PC-3 (cell line): ENCODE measurements at regions not wholly inside any gene's neighbourhood (a gene's known extent, or its start where the extent isn't known, plus 50 kb on each side); places are given as distances from the start of the nearest gene placed in this dataset.

Experiments used
- ATAC-seq: fragments of 200-7000 bp; cut with Tn5 transposase; 2 replicates; pipeline ENCODE4 v1.9.1; 2020; ENCODE audit warnings: mild to moderate bottlenecking, moderate library complexity
- BruUV-seq: library from RNA; stranded (reverse); fragments of 400-500 nt; replicated peaks from 2 replicates; lab custom pipeline; 2021; lab: Mats Ljungman, UMichigan
- CTCF ChIA-PET: fragments of 300-600 bp; sonication (Branson Sonifier 250); formaldehyde crosslinking; loops from one replicate; lab custom pipeline; 2022; ENCODE audit warnings: antibody characterized with exemption; lab: Charles Lee
- POLR2A ChIA-PET: fragments of 300-600 bp; sonication (Branson Sonifier 250); formaldehyde crosslinking; loops from one replicate; lab custom pipeline; 2022; ENCODE audit warnings: antibody characterized with exemption; ENCODE audit not compliant: unreplicated experiment; lab: Charles Lee
- DNase-seq: peaks from one replicate; pipeline ENCODE4 v3.0.0-alpha.2; 2015
- H2AFZ ChIP-seq: fragments of 300-600 bp; sonication (generic); 2 replicates; pipeline ENCODE4 v1.6.0; 2016; ENCODE audit warnings: antibody characterized with exemption, low read length
- H3F3A ChIP-seq: fragments of 300-600 bp; sonication (generic); one replicate; pipeline ENCODE4 v1.6.0; 2017; ENCODE audit warnings: antibody characterized with exemption, low read length, control low read depth, mild to moderate bottlenecking; ENCODE audit not compliant: unreplicated experiment
- H3K27ac ChIP-seq: fragments of 300-600 bp; sonication (generic); 2 replicates; pipeline ENCODE4 v1.5.1; 2016; ENCODE audit warnings: mild to moderate bottlenecking, low read length
- H3K27me3 ChIP-seq: fragments of 300-600 bp; sonication (generic); 2 replicates; pipeline ENCODE4 v1.6.1; 2016; ENCODE audit warnings: low read length, mixed read lengths
- H3K36me3 ChIP-seq: fragments of 300-600 bp; sonication (generic); 2 replicates; pipeline ENCODE4 v1.6.1; 2016; ENCODE audit warnings: low read depth, mixed run types, low read length, mixed read lengths
- H3K4me1 ChIP-seq: fragments of 300-600 bp; sonication (generic); 2 replicates; pipeline ENCODE4 v1.5.1; 2016; ENCODE audit warnings: low read length; ENCODE audit not compliant: insufficient read depth
- H3K4me2 ChIP-seq: fragments of 300-600 bp; sonication (generic); 2 replicates; pipeline ENCODE4 v1.6.0; 2016; ENCODE audit warnings: low read length
- H3K4me3 ChIP-seq: fragments of 300-600 bp; sonication (generic); 2 replicates; pipeline ENCODE4 v1.5.1; 2016; ENCODE audit warnings: mild to moderate bottlenecking, low read length, mixed read lengths
- H3K79me2 ChIP-seq: fragments of 300-600 bp; sonication (generic); 2 replicates; pipeline ENCODE4 v1.6.1; 2017; ENCODE audit warnings: low read length, mixed read lengths
- H3K9ac ChIP-seq: fragments of 300-600 bp; sonication (generic); 2 replicates; pipeline ENCODE4 v1.6.0; 2016; ENCODE audit warnings: mild to moderate bottlenecking, low read length
- H3K9me2 ChIP-seq: fragments of 300-600 bp; sonication (generic); replicated peaks from 2 replicates; pipeline ENCODE4 v1.6.1; 2016; ENCODE audit warnings: mixed run types, low read length, mixed read lengths
- H3K9me3 ChIP-seq: fragments of 300-600 bp; sonication (generic); 2 replicates; pipeline ENCODE4 v1.6.1; 2016; ENCODE audit warnings: low read length, mixed read lengths
- H4K20me1 ChIP-seq: fragments of 300-600 bp; sonication (generic); 2 replicates; pipeline ENCODE4 v1.6.1; 2016; ENCODE audit warnings: low read length, mixed read lengths
- CTCF ChIP-seq: fragments of 300-600 bp; sonication (generic); conservative IDR thresholded peaks from 2 replicates; pipeline ENCODE4 v1.5.1; 2017; ENCODE audit warnings: antibody characterized with exemption, low read depth, mild to moderate bottlenecking, low read length
- EZH2 ChIP-seq: fragments of 300-600 bp; sonication (generic); IDR thresholded peaks from one replicate; pipeline ENCODE4 v1.6.1; 2017; ENCODE audit warnings: antibody characterized with exemption, mild to moderate bottlenecking, low read length; ENCODE audit not compliant: unreplicated experiment
- EZH2phosphoT487 ChIP-seq: fragments of 300-600 bp; sonication (generic); IDR thresholded peaks from 2 replicates; pipeline ENCODE4 v1.6.1; 2018; ENCODE audit warnings: mild to moderate bottlenecking, antibody characterized with exemption, low read length, borderline replicate concordance
- intact Hi-C: fragments of 100-400 bp; cut with micrococcal nuclease; formaldehyde crosslinking; loops from 2 replicates; pipeline ENCODE4 v1.9.0; 2023

DNA sequence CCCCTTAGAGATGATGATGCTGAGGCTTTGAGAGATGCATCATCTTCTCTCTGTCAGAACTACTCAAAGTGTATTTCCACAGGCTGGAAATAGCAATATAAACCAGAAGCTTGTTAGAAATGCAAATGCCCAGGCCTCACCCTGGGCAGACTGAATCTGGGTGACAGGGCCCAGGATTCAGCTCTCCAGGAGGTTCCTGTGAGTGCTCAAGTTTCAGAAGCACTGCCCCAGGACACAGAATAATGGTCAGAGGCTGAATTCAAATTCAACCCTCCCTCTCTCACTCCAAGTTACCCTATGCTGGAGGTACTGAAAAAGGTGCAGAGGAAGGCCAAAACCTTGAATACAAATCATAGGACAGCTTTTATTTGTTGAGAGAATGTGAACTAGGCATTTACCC, 98.5 kb upstream of the NGF start:
- Histone ChIP-seq H3K4me2 (no peak overlapping the region), H3K9me3 (no peaks in the 10 kb centered on the region), H3K27ac (no peak overlapping the region), H3K9me2 (no peaks in the 10 kb centered on the region), H3K9ac (no peak overlapping the region), H3K27me3 (no peaks in the 10 kb centered on the region), H4K20me1 (no peaks in the 10 kb centered on the region), H3K36me3 (no peaks in the 10 kb centered on the region), H3K4me1 (peaks cover 23% of the 10 kb centered on the region), H3K4me3 (no peak overlapping the region), H2AFZ (no peak overlapping the region), H3K79me2 (no peaks in the 10 kb centered on the region), H3F3A (no peaks in the 10 kb centered on the region)
- ChIA-PET CTCF (no interaction called here), POLR2A (no interaction called here)
- no TSS peak for BruUV-seq
- intact Hi-C loops = no loop called here
- DNase-seq (no peak), ATAC-seq (no peak)
- no peak for TF ChIP-seq EZH2phosphoT487
- no peak for TF ChIP-seq CTCF
- TF ChIP-seq EZH2 = no peak

DNA sequence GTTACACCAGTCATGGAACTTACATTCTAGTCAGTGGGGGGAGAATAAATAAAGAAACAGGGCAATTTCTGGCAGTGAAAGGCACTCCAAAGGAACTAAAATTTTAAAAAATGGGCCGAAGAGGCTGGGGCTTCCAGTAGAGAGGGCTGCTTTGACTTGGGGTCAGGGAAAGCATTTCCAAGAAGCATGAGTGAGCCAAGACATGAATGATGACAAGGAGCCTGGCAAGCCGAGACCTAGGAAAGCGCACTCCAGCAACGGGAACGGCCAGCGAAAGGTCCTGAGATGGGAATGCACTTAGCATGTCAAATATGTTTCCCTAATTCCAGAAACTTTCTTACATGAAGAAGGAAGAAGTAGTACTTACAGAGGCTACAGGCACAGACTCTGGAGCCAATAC, 95.4 kb upstream of the NGF start:
- BruUV-seq = no TSS peak
- Histone ChIP-seq H3K9me2 (no peaks in the 10 kb centered on the region), H3K36me3 (no peaks in the 10 kb centered on the region), H3F3A (no peaks in the 10 kb centered on the region), H3K27ac (no peak overlapping the region), H3K4me1 (peaks cover 37% of the 10 kb centered on the region), H3K9me3 (no peaks in the 10 kb centered on the region), H3K27me3 (no peaks in the 10 kb centered on the region), H3K79me2 (no peaks in the 10 kb centered on the region), H4K20me1 (no peaks in the 10 kb centered on the region), H3K4me3 (no peak overlapping the region), H3K4me2 (no peak overlapping the region), H3K9ac (no peak overlapping the region), H2AFZ (no peak overlapping the region)
- intact Hi-C loops = loop anchor here (5.0 kb wide), 1 partner anchor 111 kb away; no protein-coding TSS in a partner anchor
- POLR2A ChIA-PET = no interaction called here
- no peak for DNase-seq
- CTCF ChIA-PET = no interaction called here
- no peak for TF ChIP-seq CTCF
- TF ChIP-seq EZH2phosphoT487 = no peak
- TF ChIP-seq EZH2 = no peak
- ATAC-seq = no peak

DNA sequence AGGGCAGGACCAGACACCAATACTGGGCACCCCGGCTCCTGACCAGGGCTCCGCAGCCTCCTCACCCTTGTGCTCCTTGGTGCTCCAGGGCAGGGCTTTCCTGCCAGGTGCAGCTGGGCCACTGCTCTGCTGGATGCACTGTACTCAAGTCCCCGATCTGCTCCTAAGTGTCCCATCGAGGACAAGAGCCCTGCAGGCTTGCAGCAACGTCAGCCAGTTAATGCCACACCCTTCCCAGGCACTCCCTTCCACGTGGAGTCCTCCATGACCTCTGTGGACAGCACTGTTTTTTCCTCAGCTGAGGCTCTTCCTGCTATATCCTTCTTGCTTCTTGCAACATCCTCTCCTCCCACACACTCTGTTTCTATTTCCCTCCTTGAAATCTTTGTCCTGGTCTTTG, 94.0 kb upstream of the NGF start:
- ChIA-PET CTCF (no interaction called here), POLR2A (no interaction called here)
- TF ChIP-seq CTCF (no peak), EZH2phosphoT487 (no peak), EZH2 (no peak)
- H3K9me2 ChIP-seq = no peaks in the 10 kb centered on the region
- ATAC-seq = no peak
- H3K36me3 ChIP-seq = no peaks in the 10 kb centered on the region
- H3K79me2 ChIP-seq = no peaks in the 10 kb centered on the region
- H3K4me3 ChIP-seq = no peak overlapping the region
- H3K9me3 ChIP-seq = no peaks in the 10 kb centered on the region
- peaks cover 44% of the 10 kb centered on the region for H3K4me1 ChIP-seq
- intact Hi-C loops = loop anchor here (5.0 kb wide), 1 partner anchor 110 kb away; no protein-coding TSS in a partner anchor
- H4K20me1 ChIP-seq = no peaks in the 10 kb centered on the region
- no peak overlapping the region for H3K9ac ChIP-seq
- H3K4me2 ChIP-seq = no peak overlapping the region
- H3K27me3 ChIP-seq = no peaks in the 10 kb centered on the region
- BruUV-seq = no TSS peak
- H3K27ac ChIP-seq = no peak overlapping the region
- no peaks in the 10 kb centered on the region for H3F3A ChIP-seq
- peak; percentile 34 for DNase-seq
- no peak overlapping the region for H2AFZ ChIP-seq
